Thyroid gland (tissue), 4 donors: ENCODE measurements at regions not wholly inside any gene's neighbourhood (a gene's known extent, or its start where the extent isn't known, plus 50 kb on each side); places are given as distances from the start of the nearest gene placed in this dataset.

Source experiments
- DNase-seq, 2 donors: peaks; one replicate each; pipeline ENCODE4 v3.0.0-alpha.2; 2019
- H3K27ac ChIP-seq, 3 donors: fragments of 200-600 bp; sonication (generic); 1 replicate in 2 of 3; 2 replicates in 1 of 3; pipeline ENCODE4 v1.5.1; 2016 to 2019; ENCODE audit warnings: mild to moderate bottlenecking in 1 of 3, moderate library complexity in 1 of 3
- H3K27me3 ChIP-seq: fragments of 200-600 bp; sonication (generic); one replicate; pipeline ENCODE4 v1.5.1; 2019
- H3K36me3 ChIP-seq, 2 donors: fragments of 200-600 bp; sonication (generic); one replicate each; pipeline ENCODE4 v1.5.1; 2016 to 2019
- H3K4me1 ChIP-seq, 2 donors: fragments of 200-600 bp; sonication (generic); one replicate each; pipeline ENCODE4 v1.5.1; 2017 to 2019
- H3K4me3 ChIP-seq, 3 donors: fragments of 200-600 bp; sonication (generic); replicated peaks in 1 of 3; 1 replicate in 2 of 3; 2 replicates in 1 of 3; pipeline ENCODE4 v1.5.1; 2016; ENCODE audit warnings: mild to moderate bottlenecking in 1 of 3
- H3K9me3 ChIP-seq: fragments of 200-600 bp; sonication (generic); one replicate; pipeline ENCODE4 v1.5.1; 2017
- CTCF ChIP-seq, 6 experiments: fragments of 200-600 bp in 3 of 6; fragments of 450-650 bp in 3 of 6; sonication (generic) in 3 of 6; IDR thresholded peaks; one replicate each; pipeline ENCODE4 v1.5.1; 2016 to 2019; ENCODE audit warnings: antibody characterized with exemption in 6 of 6, mild to moderate bottlenecking in 2 of 6, inconsistent platforms in 1 of 6, moderate library complexity in 1 of 6
- POLR2A ChIP-seq, 2 donors: fragments of 450-650 bp; IDR thresholded peaks; one replicate each; pipeline ENCODE4 v1.6.1; 2017; ENCODE audit warnings: antibody characterized with exemption in 2 of 2, mild to moderate bottlenecking in 2 of 2, moderate library complexity in 1 of 2
- WGBS, 2 donors: methylation state at CpG; one replicate each; pipeline ENCODE4 v1.1.5; 2017; 5-methylcytosine and 5-hydroxymethylcytosine counted together
- intact Hi-C: fragments of 100-400 bp; cut with DNase I; formaldehyde crosslinking; loops from one replicate; pipeline ENCODE4 v1.15.1; 2023

- H3K4me1 ChIP-seq: no peaks in the 10 kb centered on the region
- intact Hi-C loops: no loop called here
- no peak overlapping the region for H3K4me3 ChIP-seq
- no peaks in the 10 kb centered on the region for H3K36me3 ChIP-seq
- no peaks in the 10 kb centered on the region for H3K27me3 ChIP-seq
- H3K27ac ChIP-seq: no peak overlapping the region
- TF ChIP-seq CTCF (IDR thresholded peaks at IDR 0.05) (no peak), POLR2A (IDR thresholded peaks at IDR 0.05) (no peak)
- WGBS, 2 donors: 62 to 68% methylated on average over 4 of the region's 4 CpGs
- DNase-seq: no peak
- H3K9me3 ChIP-seq: no peaks in the 10 kb centered on the region
Observed at GRCh38 chr2:175755656-175756386, 246.2 kb downstream of the LNPK start.

- no peaks in the 10 kb centered on the region for H3K27me3 ChIP-seq
- no peaks in the 10 kb centered on the region for H3K4me1 ChIP-seq
- H3K27ac ChIP-seq: no peak overlapping the region
- no peaks in the 10 kb centered on the region for H3K36me3 ChIP-seq
- H3K4me3 ChIP-seq: no peak overlapping the region
- intact Hi-C loops: no loop called here
- no peak for DNase-seq
- H3K9me3 ChIP-seq: no peaks in the 10 kb centered on the region
- no peak for TF ChIP-seq POLR2A (IDR thresholded peaks at IDR 0.05)
- no peak for TF ChIP-seq CTCF (IDR thresholded peaks at IDR 0.05)
Observed at GRCh38 chr2:175755169-175755568, 246.9 kb downstream of the LNPK start.

- WGBS, 2 donors: 64 to 78% methylated on average over 4 of the region's 4 CpGs
- DNase-seq: no peak
- intact Hi-C loops: no loop called here
- Histone ChIP-seq H3K4me3 (no peak overlapping the region), H3K27me3 (no peaks in the 10 kb centered on the region), H3K4me1 (no peaks in the 10 kb centered on the region), H3K36me3 (no peaks in the 10 kb centered on the region), H3K9me3 (no peaks in the 10 kb centered on the region), H3K27ac (no peak overlapping the region)
- TF ChIP-seq POLR2A (IDR thresholded peaks at IDR 0.05) (no peak), CTCF (IDR thresholded peaks at IDR 0.05) (no peak)
Observed at GRCh38 chr2:175750195-175750594, 251.9 kb downstream of the LNPK start.

- WGBS, 2 donors: 0 to 78% methylated on average over 1 of the region's 1 CpG
Observed at GRCh38 chr2:175745911-175746310, 256.2 kb downstream of the LNPK start.

More at GRCh38 chr2:175745911-175746310, 256.2 kb downstream of the LNPK start:
- Histone ChIP-seq H3K36me3 (no peaks in the 10 kb centered on the region), H3K4me1 (no peaks in the 10 kb centered on the region), H3K27ac (no peak overlapping the region), H3K4me3 (no peak overlapping the region), H3K27me3 (no peaks in the 10 kb centered on the region), H3K9me3 (no peaks in the 10 kb centered on the region)
- DNase-seq: no peak
- no peak for TF ChIP-seq POLR2A (IDR thresholded peaks at IDR 0.05)
- TF ChIP-seq CTCF (IDR thresholded peaks at IDR 0.05): no peak
- intact Hi-C loops: no loop called here
